ENCODE measurements at regions not wholly inside any gene's neighbourhood (a gene's known extent, or its start where the extent isn't known, plus 50 kb on each side); places are given as distances from the start of the nearest gene placed in this dataset.

DNA sequence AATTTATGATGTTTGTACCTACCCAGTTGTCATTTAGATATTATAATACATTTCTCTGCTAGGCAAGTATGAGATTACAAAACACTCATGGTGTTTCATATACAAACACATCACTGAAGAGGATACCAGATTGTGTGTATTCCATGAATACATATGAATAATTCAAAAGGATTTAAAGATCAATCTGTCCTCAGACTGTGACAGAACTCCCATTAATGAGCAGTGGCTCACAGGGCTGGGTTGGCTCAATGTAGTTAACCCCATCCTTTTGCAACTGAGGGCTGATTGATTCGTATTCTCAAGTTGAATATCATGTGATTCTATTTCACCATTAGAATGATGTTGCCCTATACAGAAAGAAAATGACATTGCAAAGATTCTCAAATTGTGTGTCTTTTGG is 79.6 kb upstream of the SPANXN2 start:
- WGBS, result no CpG with 5 or more reads among the region's 1 CpG
- Histone ChIP-seq H3K27ac (ENCODE audit: low read depth, low read length) (no peak overlapping the region), H3K4me1 (ENCODE audit: insufficient read depth, low read length) (no peaks in the 10 kb centered on the region), H3K4me3 (ENCODE audit: low read length) (no peak overlapping the region), H3K27me3 (ENCODE audit: insufficient read depth, low read length) (no peaks in the 10 kb centered on the region), H3K9ac (ENCODE audit: low read depth, low read length) (no peak overlapping the region), H3K36me3 (ENCODE audit: insufficient read depth, low read length) (no peaks in the 10 kb centered on the region), H3K9me3 (ENCODE audit: insufficient read depth, low read depth, low read length) (peaks cover 51% of the 10 kb centered on the region)

DNA sequence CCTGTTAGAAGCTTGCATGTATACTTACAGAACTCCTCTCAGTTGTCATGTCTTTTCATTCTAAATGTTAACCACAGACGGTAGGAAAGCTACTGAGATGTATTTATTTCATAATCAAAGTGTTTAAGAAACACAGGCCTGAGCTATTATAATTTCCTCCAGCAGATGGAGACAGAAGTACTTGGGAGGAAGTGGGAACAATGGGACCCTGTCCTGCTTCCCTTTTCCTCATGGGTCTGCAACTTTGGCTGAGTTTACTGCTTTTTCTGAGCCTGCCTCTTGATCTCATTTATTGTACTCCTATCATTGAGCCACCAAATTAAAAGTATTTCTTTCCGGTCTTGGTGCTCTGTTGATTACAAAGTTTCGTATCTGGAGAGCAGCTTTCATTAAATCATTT is 67.7 kb upstream of the SPANXN2 start:
- H3K9me3 ChIP-seq (ENCODE audit: insufficient read depth, low read depth, low read length), result peaks cover 49% of the 10 kb centered on the region
- H3K27me3 ChIP-seq (ENCODE audit: insufficient read depth, low read length), result no peaks in the 10 kb centered on the region
- H3K9ac ChIP-seq (ENCODE audit: low read depth, low read length), result no peak overlapping the region
- H3K27ac ChIP-seq (ENCODE audit: low read depth, low read length), result no peak overlapping the region
- H3K4me1 ChIP-seq (ENCODE audit: insufficient read depth, low read length), result no peaks in the 10 kb centered on the region
- WGBS, result no CpG with 5 or more reads among the region's 3 CpGs
- no peak overlapping the region for H3K4me3 ChIP-seq (ENCODE audit: low read length)
- H3K36me3 ChIP-seq (ENCODE audit: insufficient read depth, low read length), result no peaks in the 10 kb centered on the region

DNA sequence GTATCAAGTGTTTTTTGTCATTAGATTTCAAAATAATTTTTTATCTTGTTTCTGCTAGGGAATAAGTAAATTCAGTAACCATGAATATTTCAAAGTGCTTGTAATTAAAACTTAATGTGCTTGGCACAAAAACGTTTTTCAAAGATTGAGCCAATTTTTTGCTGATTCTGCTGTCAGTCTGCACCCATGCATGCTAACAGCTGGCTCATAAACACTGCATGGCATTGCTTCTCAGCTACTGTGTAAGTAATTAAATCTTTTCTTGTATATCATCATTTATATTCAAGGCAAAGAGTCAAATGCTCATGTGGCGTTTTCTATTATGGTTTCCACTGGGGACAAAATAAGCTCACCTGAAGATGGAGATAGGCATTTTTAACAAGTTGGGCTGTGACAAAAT is 66.8 kb upstream of the SPANXN2 start:
- 67% methylated on average over 2 of the region's 2 CpGs for WGBS
- Histone ChIP-seq H3K27me3 (ENCODE audit: insufficient read depth, low read length) (no peaks in the 10 kb centered on the region), H3K4me1 (ENCODE audit: insufficient read depth, low read length) (no peaks in the 10 kb centered on the region), H3K27ac (ENCODE audit: low read depth, low read length) (no peak overlapping the region), H3K4me3 (ENCODE audit: low read length) (no peak overlapping the region), H3K9me3 (ENCODE audit: insufficient read depth, low read depth, low read length) (peaks cover 49% of the 10 kb centered on the region), H3K9ac (ENCODE audit: low read depth, low read length) (no peak overlapping the region), H3K36me3 (ENCODE audit: insufficient read depth, low read length) (no peaks in the 10 kb centered on the region)

DNA sequence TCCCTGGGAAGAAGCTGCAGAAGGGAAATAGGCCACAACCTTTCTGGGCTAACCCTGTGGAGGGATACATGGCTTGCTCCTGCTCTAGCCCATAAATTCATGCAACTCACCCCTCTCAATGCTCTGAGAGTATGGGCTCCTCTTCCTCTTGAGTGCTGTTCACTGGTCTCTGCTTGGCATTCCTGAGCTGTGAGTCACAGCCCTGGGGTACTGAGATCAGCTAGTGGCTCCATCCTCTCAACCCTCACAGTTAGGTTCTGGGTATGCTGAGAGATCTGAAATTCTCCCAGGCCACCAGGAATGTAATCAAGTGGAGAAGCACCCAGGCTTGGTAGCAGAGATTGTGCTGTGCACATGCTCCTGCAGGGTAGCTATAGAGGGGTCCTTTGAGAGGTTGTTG is 60.6 kb upstream of the SPANXN2 start:
- Histone ChIP-seq H3K27ac (ENCODE audit: low read depth, low read length) (no peak overlapping the region), H3K4me3 (ENCODE audit: low read length) (no peak overlapping the region), H3K4me1 (ENCODE audit: insufficient read depth, low read length) (no peaks in the 10 kb centered on the region), H3K27me3 (ENCODE audit: insufficient read depth, low read length) (no peaks in the 10 kb centered on the region), H3K36me3 (ENCODE audit: insufficient read depth, low read length) (no peaks in the 10 kb centered on the region), H3K9ac (ENCODE audit: low read depth, low read length) (no peak overlapping the region), H3K9me3 (ENCODE audit: insufficient read depth, low read depth, low read length) (peaks cover 61% of the 10 kb centered on the region)

Measured in HUES64 (cell line).